ENCODE measurements at regions not wholly inside any gene's neighbourhood (a gene's known extent, or its start where the extent isn't known, plus 50 kb on each side); places are given as distances from the start of the nearest gene placed in this dataset.

DNA sequence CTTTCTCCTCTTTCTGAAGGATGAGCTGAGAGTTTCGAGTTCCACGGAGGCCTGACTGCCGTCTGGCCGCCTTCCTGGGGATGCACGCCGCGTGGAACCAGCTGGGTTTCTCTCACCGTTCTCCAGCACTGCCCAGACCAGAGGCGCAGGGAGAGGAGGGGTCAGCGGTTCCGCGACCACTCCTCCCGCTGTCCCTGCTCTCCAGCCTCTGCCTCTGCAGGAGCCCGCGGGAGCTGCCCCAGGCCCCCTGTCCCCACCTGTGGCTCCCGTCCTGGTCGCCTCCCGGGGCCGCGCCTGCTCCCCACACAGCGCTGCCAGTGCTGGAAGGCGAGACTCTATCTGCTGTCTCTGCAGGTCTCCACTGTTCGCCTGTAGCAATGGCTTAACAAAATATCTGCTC, 106.8 kb upstream of the AFDN start:
- TF ChIP-seq, protein P1, sequence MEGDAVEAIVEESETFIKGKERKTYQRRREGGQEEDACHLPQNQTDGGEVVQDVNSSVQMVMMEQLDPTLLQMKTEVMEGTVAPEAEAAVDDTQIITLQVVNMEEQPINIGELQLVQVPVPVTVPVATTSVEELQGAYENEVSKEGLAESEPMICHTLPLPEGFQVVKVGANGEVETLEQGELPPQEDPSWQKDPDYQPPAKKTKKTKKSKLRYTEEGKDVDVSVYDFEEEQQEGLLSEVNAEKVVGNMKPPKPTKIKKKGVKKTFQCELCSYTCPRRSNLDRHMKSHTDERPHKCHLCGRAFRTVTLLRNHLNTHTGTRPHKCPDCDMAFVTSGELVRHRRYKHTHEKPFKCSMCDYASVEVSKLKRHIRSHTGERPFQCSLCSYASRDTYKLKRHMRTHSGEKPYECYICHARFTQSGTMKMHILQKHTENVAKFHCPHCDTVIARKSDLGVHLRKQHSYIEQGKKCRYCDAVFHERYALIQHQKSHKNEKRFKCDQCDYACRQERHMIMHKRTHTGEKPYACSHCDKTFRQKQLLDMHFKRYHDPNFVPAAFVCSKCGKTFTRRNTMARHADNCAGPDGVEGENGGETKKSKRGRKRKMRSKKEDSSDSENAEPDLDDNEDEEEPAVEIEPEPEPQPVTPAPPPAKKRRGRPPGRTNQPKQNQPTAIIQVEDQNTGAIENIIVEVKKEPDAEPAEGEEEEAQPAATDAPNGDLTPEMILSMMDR (IDR thresholded peaks at IDR 0.05; ENCODE audit: unreplicated experiment): no peak
- Mint-ChIP-seq H3K4me1 (ENCODE audit: unreplicated experiment) (peaks cover 18% of the 10 kb centered on the region), H3K4me3 (ENCODE audit: unreplicated experiment) (no peak overlapping the region), H3K27ac (ENCODE audit: unreplicated experiment) (no peak overlapping the region), H3K27me3 (ENCODE audit: unreplicated experiment) (no peaks in the 10 kb centered on the region), H3K36me3 (ENCODE audit: low read depth, unreplicated experiment) (no peaks in the 10 kb centered on the region), H3K9me3 (ENCODE audit: unreplicated experiment) (no peaks in the 10 kb centered on the region)
- no peak for DNase-seq (ENCODE audit: low spot score)

- TF ChIP-seq, protein P1 (IDR thresholded peaks at IDR 0.05; ENCODE audit: unreplicated experiment): no peak
- Mint-ChIP-seq H3K27me3 (ENCODE audit: unreplicated experiment) (no peaks in the 10 kb centered on the region), H3K9me3 (ENCODE audit: unreplicated experiment) (no peaks in the 10 kb centered on the region), H3K27ac (ENCODE audit: unreplicated experiment) (no peak overlapping the region), H3K4me3 (ENCODE audit: unreplicated experiment) (no peak overlapping the region), H3K4me1 (ENCODE audit: unreplicated experiment) (peaks cover 18% of the 10 kb centered on the region), H3K36me3 (ENCODE audit: low read depth, unreplicated experiment) (no peaks in the 10 kb centered on the region)
- no peak for DNase-seq (ENCODE audit: low spot score)
These were observed 106.0 kb upstream of the AFDN start for GRCh38 chr6:167720456-167721285.

GRCh38 chr6:167721291-167721690, 105.4 kb upstream of the AFDN start:
- Mint-ChIP-seq H3K4me3 (ENCODE audit: unreplicated experiment) (no peak overlapping the region), H3K27me3 (ENCODE audit: unreplicated experiment) (no peaks in the 10 kb centered on the region), H3K9me3 (ENCODE audit: unreplicated experiment) (no peaks in the 10 kb centered on the region), H3K27ac (ENCODE audit: unreplicated experiment) (no peak overlapping the region), H3K36me3 (ENCODE audit: low read depth, unreplicated experiment) (no peaks in the 10 kb centered on the region), H3K4me1 (ENCODE audit: unreplicated experiment) (peaks cover 18% of the 10 kb centered on the region)
- TF ChIP-seq, protein P1 (IDR thresholded peaks at IDR 0.05; ENCODE audit: unreplicated experiment): no peak
- no peak for DNase-seq (ENCODE audit: low spot score)

- H3K27ac Mint-ChIP-seq (ENCODE audit: unreplicated experiment): no peak overlapping the region
- H3K4me3 Mint-ChIP-seq (ENCODE audit: unreplicated experiment): no peak overlapping the region
- no peak for DNase-seq (ENCODE audit: low spot score)
- no peaks in the 10 kb centered on the region for H3K9me3 Mint-ChIP-seq (ENCODE audit: unreplicated experiment)
- H3K4me1 Mint-ChIP-seq (ENCODE audit: unreplicated experiment): peaks cover 18% of the 10 kb centered on the region
- no peaks in the 10 kb centered on the region for H3K27me3 Mint-ChIP-seq (ENCODE audit: unreplicated experiment)
- TF ChIP-seq, protein P1 (IDR thresholded peaks at IDR 0.05; ENCODE audit: unreplicated experiment): no peak
- no peaks in the 10 kb centered on the region for H3K36me3 Mint-ChIP-seq (ENCODE audit: low read depth, unreplicated experiment)
These were observed 103.9 kb upstream of the AFDN start for GRCh38 chr6:167722634-167723309.

Measured in endothelial cell (in vitro differentiated cells).